SH-SY5Y (cell line): ENCODE measurements at regions not wholly inside any gene's neighbourhood (a gene's known extent, or its start where the extent isn't known, plus 50 kb on each side); places are given as distances from the start of the nearest gene placed in this dataset.

ENCODE experiments used
- GATA2 ChIP-seq: IDR thresholded peaks from 2 replicates; pipeline ENCODE4 v1.6.1; 2011; ENCODE audit warnings: mild to moderate bottlenecking, low read depth, low read length
- GATA3 ChIP-seq: IDR thresholded peaks from 2 replicates; pipeline ENCODE4 v1.6.1; 2011; ENCODE audit warnings: low read depth, mild to moderate bottlenecking, low read length, moderate library complexity

DNA sequence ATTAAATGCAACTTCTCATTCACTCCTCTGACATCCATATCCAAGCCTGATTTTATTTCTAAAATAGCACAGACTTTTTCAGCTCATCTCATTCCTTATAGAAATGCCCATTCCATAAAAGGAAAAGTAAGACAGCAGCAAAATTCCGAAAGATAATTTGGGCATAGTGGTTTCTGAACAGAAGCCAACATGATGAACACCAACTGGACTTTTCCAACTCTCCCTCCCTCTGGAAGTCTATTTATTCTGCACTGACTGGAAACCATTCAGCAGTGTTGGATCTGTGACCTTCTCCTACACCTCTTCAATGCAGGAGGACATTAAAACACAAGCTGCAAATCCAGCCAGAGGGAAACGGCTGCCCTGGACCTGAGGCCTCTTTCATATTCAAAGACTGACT is 306.2 kb upstream of the NT5E start:
- TF ChIP-seq GATA2: no peak
- no peak for TF ChIP-seq GATA3
